ENCODE measurements at regions not wholly inside any gene's neighbourhood (a gene's known extent, or its start where the extent isn't known, plus 50 kb on each side); places are given as distances from the start of the nearest gene placed in this dataset.

DNA sequence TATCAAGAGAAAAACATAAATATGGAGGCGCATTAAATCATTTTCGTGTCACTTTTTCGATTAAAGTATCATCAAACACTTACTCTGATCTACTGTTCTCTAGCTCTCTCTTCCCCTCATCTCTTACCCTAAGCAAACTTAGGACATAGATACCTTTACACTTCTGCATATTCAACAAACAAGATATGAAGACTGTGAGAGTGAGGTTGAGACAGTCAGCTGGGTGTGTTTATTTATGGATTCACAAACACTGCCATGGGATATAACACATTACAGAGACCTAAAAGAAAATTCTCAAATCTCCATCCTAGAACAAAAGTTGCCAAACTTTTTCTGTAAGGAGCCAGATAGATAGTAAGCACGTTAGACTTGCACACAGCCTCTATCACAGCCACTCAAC lies 85.2 kb upstream of the ZNF385D start:
- Histone ChIP-seq H3K27ac (ENCODE audit: low read length) (no peak overlapping the region), H3K9me3 (ENCODE audit: control insufficient read depth, insufficient read depth, low read length) (peaks cover 2% of the 10 kb centered on the region), H3K4me3 (ENCODE audit: low read length) (no peak overlapping the region), H3K27me3 (ENCODE audit: control insufficient read depth, insufficient read depth, low read length) (no peaks in the 10 kb centered on the region), H3K36me3 (ENCODE audit: control insufficient read depth, insufficient read depth, low read length) (no peaks in the 10 kb centered on the region), H3K4me1 (ENCODE audit: control insufficient read depth, insufficient read depth, low read length) (no peaks in the 10 kb centered on the region)
- peaks cover 8 to 13% of the 10 kb centered on the region in 2 donors for H3K9me3 Mint-ChIP-seq
- 83% methylated on average over 4 of the region's 4 CpGs for WGBS (ENCODE audit: insufficient coverage)
- no peaks in the 10 kb centered on the region for H3K4me1 Mint-ChIP-seq
- H3K27ac Mint-ChIP-seq: no peak overlapping the region
- ATAC-seq: no peak
- H3K4me3 Mint-ChIP-seq: no peak overlapping the region
- H3K36me3 Mint-ChIP-seq: peaks cover 7% of the 10 kb centered on the region
- no peak for TF ChIP-seq CTCF (IDR thresholded peaks at IDR 0.05)
- intact Hi-C loops (cut with micrococcal nuclease): no loop called here
- no peaks in the 10 kb centered on the region for H3K27me3 Mint-ChIP-seq (ENCODE audit: low read depth in 2 of 2)
- DNase-seq: no peak

DNA sequence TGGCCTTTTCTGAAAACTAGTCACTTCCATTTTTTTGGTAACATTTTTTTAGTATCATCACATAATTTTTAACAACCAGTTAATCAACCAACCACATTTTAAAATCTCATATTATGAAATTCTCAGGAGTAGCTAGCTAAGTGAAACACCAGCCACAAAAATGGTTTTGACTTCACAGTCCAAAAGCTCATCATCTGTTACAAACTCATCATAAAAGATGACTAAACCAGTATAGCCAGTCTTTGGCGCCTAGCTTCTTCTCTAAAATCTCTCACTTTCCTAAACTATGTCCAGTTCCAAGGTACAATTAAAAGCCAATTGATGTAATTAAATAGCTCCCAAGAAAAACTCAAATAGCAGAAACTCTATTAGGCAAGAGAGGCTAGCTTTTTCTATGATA lies 88.2 kb upstream of the ZNF385D start:
- H3K4me3 Mint-ChIP-seq: no peak overlapping the region
- ATAC-seq (no peak), DNase-seq (no peak)
- peaks cover 16 to 20% of the 10 kb centered on the region in 2 donors for H3K9me3 Mint-ChIP-seq
- Histone ChIP-seq H3K27me3 (ENCODE audit: control insufficient read depth, insufficient read depth, low read length) (no peaks in the 10 kb centered on the region), H3K9me3 (ENCODE audit: control insufficient read depth, insufficient read depth, low read length) (no peaks in the 10 kb centered on the region), H3K36me3 (ENCODE audit: control insufficient read depth, insufficient read depth, low read length) (no peaks in the 10 kb centered on the region), H3K27ac (ENCODE audit: low read length) (no peak overlapping the region), H3K4me1 (ENCODE audit: control insufficient read depth, insufficient read depth, low read length) (no peaks in the 10 kb centered on the region), H3K4me3 (ENCODE audit: low read length) (no peak overlapping the region)
- no peaks in the 10 kb centered on the region for H3K27me3 Mint-ChIP-seq (ENCODE audit: low read depth in 2 of 2)
- no peak overlapping the region for H3K27ac Mint-ChIP-seq
- H3K36me3 Mint-ChIP-seq: peaks cover 7% of the 10 kb centered on the region
- H3K4me1 Mint-ChIP-seq: no peaks in the 10 kb centered on the region
- no peak for TF ChIP-seq CTCF (IDR thresholded peaks at IDR 0.05)
- intact Hi-C loops (cut with micrococcal nuclease): no loop called here
- WGBS (ENCODE audit: insufficient coverage): 86% methylated on average over 1 of the region's 1 CpG

DNA sequence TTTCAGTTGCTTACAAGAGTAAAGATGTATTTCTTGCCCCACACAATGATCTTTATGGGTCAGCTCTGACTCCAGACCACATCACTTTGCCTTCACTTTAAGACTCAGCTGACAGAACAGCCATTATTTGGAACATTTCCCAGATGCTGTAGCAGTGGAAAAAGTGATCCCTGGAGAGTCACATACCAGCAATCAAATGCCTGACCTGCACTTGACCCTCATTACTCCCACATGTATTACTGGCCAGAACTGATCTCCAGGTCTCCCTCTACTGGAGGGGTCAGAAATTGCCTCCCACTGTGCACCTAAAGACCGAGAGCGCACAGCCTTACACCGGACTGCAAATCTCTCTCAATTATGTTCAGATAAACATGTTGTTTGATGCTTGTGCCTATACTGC lies 88.6 kb upstream of the ZNF385D start:
- H3K4me1 ChIP-seq (ENCODE audit: control insufficient read depth, insufficient read depth, low read length): no peaks in the 10 kb centered on the region
- no peak for TF ChIP-seq CTCF (IDR thresholded peaks at IDR 0.05)
- no peak overlapping the region for H3K4me3 ChIP-seq (ENCODE audit: low read length)
- no peak overlapping the region for H3K4me3 Mint-ChIP-seq
- H3K9me3 Mint-ChIP-seq: peaks cover 16 to 20% of the 10 kb centered on the region in 2 donors
- no peaks in the 10 kb centered on the region for H3K4me1 Mint-ChIP-seq
- H3K36me3 ChIP-seq (ENCODE audit: control insufficient read depth, insufficient read depth, low read length): no peaks in the 10 kb centered on the region
- H3K36me3 Mint-ChIP-seq: peaks cover 7% of the 10 kb centered on the region
- no peaks in the 10 kb centered on the region for H3K27me3 ChIP-seq (ENCODE audit: control insufficient read depth, insufficient read depth, low read length)
- no peak overlapping the region for H3K27ac Mint-ChIP-seq
- WGBS (ENCODE audit: insufficient coverage): no CpG with 5 or more reads among the region's 3 CpGs
- no peaks in the 10 kb centered on the region for H3K9me3 ChIP-seq (ENCODE audit: control insufficient read depth, insufficient read depth, low read length)
- no peak for DNase-seq
- no peak for ATAC-seq
- intact Hi-C loops (cut with micrococcal nuclease): no loop called here
- H3K27ac ChIP-seq (ENCODE audit: low read length): no peak overlapping the region
- H3K27me3 Mint-ChIP-seq (ENCODE audit: low read depth in 2 of 2): no peaks in the 10 kb centered on the region

DNA sequence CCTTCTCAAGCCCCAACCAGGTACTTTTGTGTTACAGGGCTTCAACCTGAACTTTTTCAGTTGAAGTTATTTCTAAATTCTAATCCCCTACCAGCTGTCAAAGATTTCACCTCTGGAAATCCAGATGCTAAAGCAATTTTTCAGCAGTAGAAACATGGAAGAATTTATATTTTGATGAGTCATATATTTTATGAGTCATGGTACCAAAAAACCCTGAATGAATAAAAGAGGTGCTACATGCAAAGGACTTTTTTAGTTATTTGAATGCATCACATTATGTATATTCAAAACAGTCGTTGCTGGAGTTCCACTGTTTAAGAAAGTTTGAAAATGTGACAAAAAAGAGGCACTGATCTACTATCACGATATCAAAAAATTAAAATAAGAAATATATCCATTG lies 96.0 kb upstream of the ZNF385D start:
- H3K4me3 ChIP-seq (ENCODE audit: low read length): no peak overlapping the region
- H3K9me3 ChIP-seq (ENCODE audit: control insufficient read depth, insufficient read depth, low read length): no peaks in the 10 kb centered on the region
- H3K27ac Mint-ChIP-seq: no peak overlapping the region
- ATAC-seq (no peak), DNase-seq (no peak)
- H3K9me3 Mint-ChIP-seq: peaks cover 21 to 22% of the 10 kb centered on the region in 2 donors
- H3K27me3 ChIP-seq (ENCODE audit: control insufficient read depth, insufficient read depth, low read length): no peaks in the 10 kb centered on the region
- intact Hi-C loops (cut with micrococcal nuclease): no loop called here
- no peaks in the 10 kb centered on the region for H3K4me1 Mint-ChIP-seq
- H3K27ac ChIP-seq (ENCODE audit: low read length): no peak overlapping the region
- no peak overlapping the region for H3K4me3 Mint-ChIP-seq
- no peaks in the 10 kb centered on the region for H3K27me3 Mint-ChIP-seq (ENCODE audit: low read depth in 2 of 2)
- H3K36me3 ChIP-seq (ENCODE audit: control insufficient read depth, insufficient read depth, low read length): no peaks in the 10 kb centered on the region
- H3K36me3 Mint-ChIP-seq: peaks cover 5% of the 10 kb centered on the region
- no peak for TF ChIP-seq CTCF (IDR thresholded peaks at IDR 0.05)
- no CpG with 5 or more reads among the region's 2 CpGs for WGBS (ENCODE audit: insufficient coverage)
- H3K4me1 ChIP-seq (ENCODE audit: control insufficient read depth, insufficient read depth, low read length): no peaks in the 10 kb centered on the region
